ENCODE measurements at regions not wholly inside any gene's neighbourhood (a gene's known extent, or its start where the extent isn't known, plus 50 kb on each side); places are given as distances from the start of the nearest gene placed in this dataset.

DNA sequence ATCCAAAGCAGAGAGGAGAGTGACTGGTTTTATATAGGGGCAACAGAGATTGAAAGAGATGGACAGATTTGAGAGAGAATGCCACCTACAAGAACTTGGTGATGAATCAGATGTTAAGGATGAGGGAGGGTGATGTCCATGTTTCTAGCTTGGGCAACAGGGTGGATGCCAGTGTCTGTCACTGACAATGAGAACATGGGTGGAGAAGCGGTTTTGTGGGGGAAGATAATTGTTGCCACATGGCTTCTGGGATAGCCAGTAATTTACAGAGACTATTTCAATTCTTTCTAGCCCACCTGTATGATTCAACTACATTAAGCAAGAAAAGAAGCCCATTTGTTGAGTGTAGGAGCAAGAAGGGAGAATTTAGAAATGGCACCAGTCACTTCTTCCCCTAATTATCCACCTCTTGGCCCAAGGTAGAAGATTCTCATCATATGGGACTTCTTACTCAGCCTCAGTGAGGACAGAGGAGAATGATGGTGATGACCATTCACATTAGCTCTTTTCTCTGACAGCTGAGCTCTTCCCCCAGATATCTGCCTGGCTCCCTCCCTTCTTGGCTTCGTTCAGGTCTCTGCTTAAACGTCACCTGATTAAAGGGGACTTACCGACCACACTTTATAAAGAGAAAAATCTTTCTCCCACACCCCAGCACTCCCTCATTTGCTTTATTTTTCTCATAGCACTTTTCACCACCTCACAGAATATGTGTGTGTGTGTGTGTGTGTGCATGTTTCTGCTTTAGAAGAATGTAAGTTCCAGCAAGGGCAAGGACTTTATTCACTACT is 117.8 kb downstream of the DUSP6 start:
- peak; percentile 34 for FAIRE-seq
- TF ChIP-seq EZH2 (IDR thresholded peaks at IDR 0.05; ENCODE audit: low read length), result no peak
- TF ChIP-seq, protein P1, sequence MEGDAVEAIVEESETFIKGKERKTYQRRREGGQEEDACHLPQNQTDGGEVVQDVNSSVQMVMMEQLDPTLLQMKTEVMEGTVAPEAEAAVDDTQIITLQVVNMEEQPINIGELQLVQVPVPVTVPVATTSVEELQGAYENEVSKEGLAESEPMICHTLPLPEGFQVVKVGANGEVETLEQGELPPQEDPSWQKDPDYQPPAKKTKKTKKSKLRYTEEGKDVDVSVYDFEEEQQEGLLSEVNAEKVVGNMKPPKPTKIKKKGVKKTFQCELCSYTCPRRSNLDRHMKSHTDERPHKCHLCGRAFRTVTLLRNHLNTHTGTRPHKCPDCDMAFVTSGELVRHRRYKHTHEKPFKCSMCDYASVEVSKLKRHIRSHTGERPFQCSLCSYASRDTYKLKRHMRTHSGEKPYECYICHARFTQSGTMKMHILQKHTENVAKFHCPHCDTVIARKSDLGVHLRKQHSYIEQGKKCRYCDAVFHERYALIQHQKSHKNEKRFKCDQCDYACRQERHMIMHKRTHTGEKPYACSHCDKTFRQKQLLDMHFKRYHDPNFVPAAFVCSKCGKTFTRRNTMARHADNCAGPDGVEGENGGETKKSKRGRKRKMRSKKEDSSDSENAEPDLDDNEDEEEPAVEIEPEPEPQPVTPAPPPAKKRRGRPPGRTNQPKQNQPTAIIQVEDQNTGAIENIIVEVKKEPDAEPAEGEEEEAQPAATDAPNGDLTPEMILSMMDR (optimal IDR thresholded peaks at IDR 0.05 in 1 of 3, IDR thresholded peaks at IDR 0.05 in 1 of 3, conservative IDR thresholded peaks at IDR 0.05 in 1 of 3; ENCODE audit: extremely low read depth in 1 of 3, insufficient read depth in 2 of 3, low read length in 3 of 3), result no peak

DNA sequence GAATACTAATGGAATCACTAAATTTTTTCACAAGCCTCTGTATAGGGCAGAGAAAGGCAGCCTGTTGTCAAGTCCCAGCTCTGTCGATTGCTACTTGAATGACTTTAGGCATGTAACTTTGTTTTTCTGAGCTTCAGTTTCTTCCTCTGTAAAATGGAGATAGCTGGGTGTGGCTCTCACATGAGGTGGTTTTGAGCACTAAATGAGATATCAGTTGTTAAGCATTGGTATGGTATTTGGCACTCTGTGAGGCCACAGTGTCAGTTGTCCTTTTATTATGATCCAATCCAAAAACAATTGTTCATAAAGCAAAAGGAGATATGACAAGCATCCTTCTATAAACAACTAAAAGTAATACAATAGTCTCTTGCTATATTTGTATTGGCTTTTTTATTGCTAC is 120.6 kb downstream of the DUSP6 start:
- Histone ChIP-seq H3K4me1 (ENCODE audit: control insufficient read depth, extremely low read depth, insufficient read depth, low read length) (peaks cover 45% of the 10 kb centered on the region), H3K4me2 (ENCODE audit: control insufficient read depth, extremely low read depth, insufficient read depth, low read depth, low read length) (no peak overlapping the region), H3K27ac (ENCODE audit: control insufficient read depth, insufficient read depth, low read length) (no peak overlapping the region), H3K27me3 (ENCODE audit: control insufficient read depth, extremely low read depth, insufficient read depth, low read length) (no peaks in the 10 kb centered on the region), H4K20me1 (ENCODE audit: control insufficient read depth, extremely low read depth, insufficient read depth, low read length) (no peaks in the 10 kb centered on the region), H3K79me2 (ENCODE audit: control insufficient read depth, insufficient read depth, low read length) (no peaks in the 10 kb centered on the region), H3K4me3 (ENCODE audit: control insufficient read depth in 2 of 3, extremely low read depth in 1 of 3, insufficient read depth in 2 of 3, low read depth in 1 of 3, low read length in 3 of 3) (no peak overlapping the region), H3K9ac (ENCODE audit: control insufficient read depth, extremely low read depth, insufficient read depth, low read length) (no peak overlapping the region), H2AFZ (ENCODE audit: control insufficient read depth, low read length) (no peak overlapping the region), H3K9me3 (ENCODE audit: control insufficient read depth, low read depth, low read length) (no peaks in the 10 kb centered on the region), H3K36me3 (ENCODE audit: control insufficient read depth in 2 of 2, extremely low read depth in 1 of 2, insufficient read depth in 2 of 2, low read length in 2 of 2) (no peaks in the 10 kb centered on the region), H3K9me1 (ENCODE audit: control insufficient read depth, extremely low read depth, insufficient read depth, low read length) (no peaks in the 10 kb centered on the region)
- FAIRE-seq (no peak), DNase-seq (ENCODE audit: low read depth, low spot score) (no peak)
- TF ChIP-seq, protein P1 (optimal IDR thresholded peaks at IDR 0.05 in 1 of 3, IDR thresholded peaks at IDR 0.05 in 1 of 3, conservative IDR thresholded peaks at IDR 0.05 in 1 of 3; ENCODE audit: extremely low read depth in 1 of 3, insufficient read depth in 2 of 3, low read length in 3 of 3), result no peak
- TF ChIP-seq EZH2 (IDR thresholded peaks at IDR 0.05; ENCODE audit: low read length), result no peak
- dilution Hi-C loops (cut with MboI; ENCODE audit: extremely low pct_ligation_motif_present, low sequenced_read_pairs), result no loop called here

More for the DNA sequence above, 117.8 kb downstream of the DUSP6 start:
- no peaks in the 10 kb centered on the region for H3K36me3 ChIP-seq (ENCODE audit: control insufficient read depth in 2 of 2, extremely low read depth in 1 of 2, insufficient read depth in 2 of 2, low read length in 2 of 2)
- no peak overlapping the region for H3K27ac ChIP-seq (ENCODE audit: control insufficient read depth, insufficient read depth, low read length)
- H4K20me1 ChIP-seq (ENCODE audit: control insufficient read depth, extremely low read depth, insufficient read depth, low read length), result no peaks in the 10 kb centered on the region
- H3K4me1 ChIP-seq (ENCODE audit: control insufficient read depth, extremely low read depth, insufficient read depth, low read length), result peaks cover 45% of the 10 kb centered on the region
- no peaks in the 10 kb centered on the region for H3K9me1 ChIP-seq (ENCODE audit: control insufficient read depth, extremely low read depth, insufficient read depth, low read length)
- H3K9ac ChIP-seq (ENCODE audit: control insufficient read depth, extremely low read depth, insufficient read depth, low read length), result no peak overlapping the region
- no peak overlapping the region for H2AFZ ChIP-seq (ENCODE audit: control insufficient read depth, low read length)
- DNase-seq (ENCODE audit: low read depth, low spot score), result no peak
- H3K79me2 ChIP-seq (ENCODE audit: control insufficient read depth, insufficient read depth, low read length), result no peaks in the 10 kb centered on the region
- no peaks in the 10 kb centered on the region for H3K27me3 ChIP-seq (ENCODE audit: control insufficient read depth, extremely low read depth, insufficient read depth, low read length)
- H3K9me3 ChIP-seq (ENCODE audit: control insufficient read depth, low read depth, low read length), result no peaks in the 10 kb centered on the region
- no peak overlapping the region for H3K4me2 ChIP-seq (ENCODE audit: control insufficient read depth, extremely low read depth, insufficient read depth, low read depth, low read length)
- no peak overlapping the region for H3K4me3 ChIP-seq (ENCODE audit: control insufficient read depth in 2 of 3, extremely low read depth in 1 of 3, insufficient read depth in 2 of 3, low read depth in 1 of 3, low read length in 3 of 3)
- dilution Hi-C loops (cut with MboI; ENCODE audit: extremely low pct_ligation_motif_present, low sequenced_read_pairs), result no loop called here
